Neuronal stem cell (in vitro differentiated cells): ENCODE measurements at regions not wholly inside any gene's neighbourhood (a gene's known extent, or its start where the extent isn't known, plus 50 kb on each side); places are given as distances from the start of the nearest gene placed in this dataset.
"Not testable (repeated sequence)": the region's sequence is repeated elsewhere in the genome, so short reads cannot be mapped to it uniquely, and the experiment has no call there.

Experiments
- DNase-seq: peaks from one replicate; pipeline ENCODE4 v3.0.0-alpha.2; 2013; ENCODE audit warnings: low spot score
- H2AFZ ChIP-seq: one replicate; pipeline ENCODE4 v1.6.1; 2013; ENCODE audit warnings: mild to moderate bottlenecking, low read length, inconsistent platforms
- H2AK5ac ChIP-seq: 2 replicates; pipeline ENCODE4 v1.6.1; 2013; ENCODE audit warnings: low read depth, mild to moderate bottlenecking, inconsistent platforms, low read length, moderate library complexity, mixed read lengths
- H2BK120ac ChIP-seq: 2 replicates; pipeline ENCODE4 v1.6.1; 2013; ENCODE audit warnings: low read depth, mild to moderate bottlenecking, inconsistent platforms, low read length, moderate library complexity, mixed read lengths
- H2BK12ac ChIP-seq: one replicate; pipeline ENCODE4 v1.6.1; 2013; ENCODE audit warnings: low read length, inconsistent platforms
- H2BK15ac ChIP-seq: 2 replicates; pipeline ENCODE4 v1.6.1; 2013; ENCODE audit warnings: mild to moderate bottlenecking, low read length, inconsistent platforms, mixed read lengths
- H2BK5ac ChIP-seq: one replicate; pipeline ENCODE4 v1.6.1; 2013; ENCODE audit warnings: inconsistent platforms, mild to moderate bottlenecking, low read length, moderate library complexity
- H3K14ac ChIP-seq: one replicate; pipeline ENCODE4 v1.6.1; 2013; ENCODE audit warnings: low read length, inconsistent platforms
- H3K18ac ChIP-seq: 2 replicates; pipeline ENCODE4 v1.6.1; 2013; ENCODE audit warnings: low read length, inconsistent platforms
- H3K23ac ChIP-seq: 2 replicates; pipeline ENCODE4 v1.6.1; 2013; ENCODE audit warnings: low read depth, mild to moderate bottlenecking, mixed read lengths, low read length, inconsistent platforms; ENCODE audit not compliant: poor library complexity
- H3K27ac ChIP-seq: replicated peaks from 3 replicates; pipeline ENCODE4 v1.5.1; 2013; ENCODE audit warnings: low read length, inconsistent platforms
- H3K27me3 ChIP-seq, 3 experiments: 2 replicates each; pipeline ENCODE4 v1.6.1; 2013; ENCODE audit warnings: low read length in 3 of 3, mild to moderate bottlenecking in 2 of 3, inconsistent platforms in 1 of 3, low read depth in 1 of 3, mixed read lengths in 1 of 3, moderate library complexity in 1 of 3; ENCODE audit not compliant: control insufficient read depth in 3 of 3, insufficient read depth in 3 of 3
- H3K36me3 ChIP-seq, 2 donors: replicated peaks in 1 of 2; 2 replicates each; pipeline ENCODE4 v1.6.1; 2013; ENCODE audit warnings: low read length in 2 of 2; ENCODE audit not compliant: control insufficient read depth in 2 of 2, insufficient read depth in 2 of 2
- H3K4ac ChIP-seq: 2 replicates; pipeline ENCODE4 v1.6.1; 2013; ENCODE audit warnings: inconsistent platforms, mild to moderate bottlenecking, low read length, moderate library complexity
- H3K4me1 ChIP-seq, 2 donors: 1 replicate in 1 of 2; 2 replicates in 1 of 2; pipeline ENCODE4 v1.6.1; 2013; ENCODE audit warnings: low read length in 2 of 2, low read depth in 1 of 2; ENCODE audit not compliant: control insufficient read depth in 2 of 2, insufficient read depth in 1 of 2
- H3K4me2 ChIP-seq: one replicate; pipeline ENCODE4 v1.6.1; 2013; ENCODE audit warnings: mild to moderate bottlenecking, low read length, inconsistent platforms; ENCODE audit not compliant: insufficient read depth, poor library complexity, severe bottlenecking
- H3K4me3 ChIP-seq, 2 donors: 2 replicates each; pipeline ENCODE4 v1.5.1; 2013; ENCODE audit warnings: low read length in 2 of 2, mild to moderate bottlenecking in 2 of 2, inconsistent platforms in 1 of 2, moderate library complexity in 1 of 2
- H3K79me1 ChIP-seq: one replicate; pipeline ENCODE4 v1.6.1; 2013; ENCODE audit warnings: low read depth, mild to moderate bottlenecking, inconsistent platforms, low read length, moderate library complexity
- H3K9ac ChIP-seq: one replicate; pipeline ENCODE4 v1.6.1; 2013; ENCODE audit warnings: mild to moderate bottlenecking, low read depth, low read length, inconsistent platforms; ENCODE audit not compliant: poor library complexity
- H3K9me3 ChIP-seq, 2 donors: replicated peaks in 1 of 2; 2 replicates each; pipeline versions ENCODE3 to v1.6.1; 2013; ENCODE audit warnings: low read length in 2 of 2, mild to moderate bottlenecking in 2 of 2, inconsistent platforms in 1 of 2, low read depth in 1 of 2, mixed read lengths in 1 of 2, moderate library complexity in 1 of 2; ENCODE audit not compliant: control insufficient read depth in 2 of 2, insufficient read depth in 1 of 2
- H4K8ac ChIP-seq: one replicate; pipeline ENCODE4 v1.6.1; 2013; ENCODE audit warnings: low read depth, mild to moderate bottlenecking, inconsistent platforms, low read length, moderate library complexity
- H4K91ac ChIP-seq: one replicate; pipeline ENCODE4 v1.6.1; 2013; ENCODE audit warnings: low read length, low read depth, mild to moderate bottlenecking, inconsistent platforms; ENCODE audit not compliant: poor library complexity
- WGBS, 2 donors: extraction: QIAGEN DNeasy Blood & Tissue Kit; methylation state at CpG; one replicate each; pipeline ENCODE4 v1.1.7; 2013; ENCODE audit warnings: missing lambda C conversion rate in 2 of 2, mixed read lengths in 1 of 2; ENCODE audit not compliant: insufficient read length in 2 of 2, insufficient replicate concordance in 1 of 2; ENCODE audit errors: extremely low coverage in 2 of 2; 5-methylcytosine and 5-hydroxymethylcytosine counted together

DNA sequence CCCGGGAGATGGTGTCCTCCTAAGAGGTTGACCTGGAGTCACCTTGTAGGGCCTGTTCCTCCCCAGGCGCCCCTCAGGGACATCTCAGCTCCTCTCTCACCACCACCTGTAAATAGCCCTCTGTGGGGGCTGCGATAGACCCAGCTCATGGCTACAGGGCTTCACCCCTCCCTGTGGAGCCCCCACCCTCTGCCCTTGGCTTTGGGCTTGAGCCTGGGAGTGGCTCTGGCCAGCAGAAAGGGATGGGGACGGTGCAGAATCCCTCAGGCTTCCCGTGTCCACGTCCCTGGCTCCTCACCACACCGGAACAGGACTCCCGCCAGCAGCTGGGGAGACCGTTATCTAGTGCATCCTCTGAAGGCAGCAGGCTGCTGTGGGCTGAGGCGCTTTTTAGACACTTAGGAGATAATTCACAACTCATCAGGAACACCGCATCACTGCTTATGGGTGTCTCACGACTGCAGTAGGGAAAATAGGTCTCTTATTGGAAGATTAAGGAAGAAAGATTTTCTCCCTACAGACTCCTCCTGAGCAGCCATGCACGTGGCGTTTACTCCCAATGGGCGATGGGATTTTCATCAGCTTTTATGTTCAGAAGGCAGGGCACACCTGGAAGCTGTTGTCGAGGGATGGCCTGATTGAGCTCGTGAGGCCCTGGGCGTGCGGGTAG is 253.1 kb downstream of the ADGRD1 start:
- H4K91ac ChIP-seq, DNase-seq, H2BK120ac ChIP-seq, H3K14ac ChIP-seq, H2AK5ac ChIP-seq, H3K4me1 ChIP-seq, H2BK5ac ChIP-seq, H3K79me1 ChIP-seq, H3K4ac ChIP-seq, H2BK15ac ChIP-seq, H3K18ac ChIP-seq, H3K27me3 ChIP-seq, H3K36me3 ChIP-seq, H2AFZ ChIP-seq, H3K9ac ChIP-seq, H3K27ac ChIP-seq, H3K4me2 ChIP-seq, H3K23ac ChIP-seq, H4K8ac ChIP-seq, H2BK12ac ChIP-seq, H3K4me3 ChIP-seq, H3K9me3 ChIP-seq: not testable (repeated sequence)
- WGBS, 2 donors = no CpG with 5 or more reads among the region's 19 CpGs

DNA sequence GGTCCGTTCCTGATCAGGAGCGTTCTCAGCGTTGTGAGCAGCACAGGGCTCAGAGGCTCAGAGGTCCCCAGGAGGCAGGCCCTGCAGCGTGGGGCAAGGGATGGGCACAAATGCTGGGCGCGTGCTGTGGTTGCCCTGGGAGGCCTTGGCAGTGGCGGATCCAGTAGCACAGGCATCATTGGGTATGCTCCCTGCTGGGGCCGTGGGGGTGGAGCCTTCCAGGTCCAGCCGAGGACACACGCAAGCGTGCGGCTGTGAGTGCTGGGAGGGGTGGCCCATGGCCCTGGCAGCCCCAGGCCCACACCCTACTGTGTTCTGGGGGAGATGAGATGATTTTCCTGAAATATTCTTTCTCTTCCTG is 253.6 kb downstream of the ADGRD1 start:
- not testable (repeated sequence) for H2BK15ac ChIP-seq

DNA sequence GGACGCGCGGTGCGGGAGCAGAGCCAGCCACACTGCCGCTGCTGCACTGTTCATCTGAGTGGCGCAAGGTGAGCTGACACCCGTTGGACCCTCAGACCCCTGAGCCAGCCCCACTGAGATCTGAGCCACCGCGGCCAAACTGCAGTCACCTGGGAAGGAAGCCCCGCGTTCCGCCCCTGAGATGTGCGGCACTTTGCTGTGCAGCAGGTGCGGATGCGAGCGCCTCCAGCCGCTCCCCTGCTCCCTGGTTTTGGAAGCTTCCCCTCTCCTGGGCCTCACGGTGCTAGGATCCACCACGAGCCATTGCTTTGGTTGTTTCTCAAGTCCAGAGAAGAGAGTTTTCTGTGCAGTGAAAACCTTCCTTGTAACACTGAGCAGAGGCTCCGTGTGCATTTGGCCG is 254.1 kb downstream of the ADGRD1 start:
- not testable (repeated sequence) for H3K27me3 ChIP-seq, H3K18ac ChIP-seq, H3K9me3 ChIP-seq, H2BK5ac ChIP-seq, H3K14ac ChIP-seq, H4K8ac ChIP-seq, H2BK120ac ChIP-seq, H3K4ac ChIP-seq, H3K4me2 ChIP-seq, H3K23ac ChIP-seq, H3K4me1 ChIP-seq, H3K36me3 ChIP-seq, H3K4me3 ChIP-seq, H2BK12ac ChIP-seq, H3K79me1 ChIP-seq, H3K27ac ChIP-seq, DNase-seq, H2BK15ac ChIP-seq, H2AK5ac ChIP-seq, H2AFZ ChIP-seq, H4K91ac ChIP-seq, H3K9ac ChIP-seq
- WGBS, 2 donors = no CpG with 5 or more reads among the region's 21 CpGs

More for the DNA sequence above, 253.6 kb downstream of the ADGRD1 start:
- not testable (repeated sequence) for H3K18ac ChIP-seq, H3K4me1 ChIP-seq, H3K9ac ChIP-seq, H3K23ac ChIP-seq, H3K27me3 ChIP-seq, DNase-seq, H2AFZ ChIP-seq, H3K4ac ChIP-seq, H2BK120ac ChIP-seq, H3K27ac ChIP-seq, H3K4me3 ChIP-seq, H3K14ac ChIP-seq, H2AK5ac ChIP-seq, H2BK12ac ChIP-seq, H4K8ac ChIP-seq, H3K79me1 ChIP-seq, H3K9me3 ChIP-seq, H3K4me2 ChIP-seq, H4K91ac ChIP-seq, H2BK5ac ChIP-seq, H3K36me3 ChIP-seq
- WGBS, 2 donors = no CpG with 5 or more reads among the region's 12 CpGs

DNA sequence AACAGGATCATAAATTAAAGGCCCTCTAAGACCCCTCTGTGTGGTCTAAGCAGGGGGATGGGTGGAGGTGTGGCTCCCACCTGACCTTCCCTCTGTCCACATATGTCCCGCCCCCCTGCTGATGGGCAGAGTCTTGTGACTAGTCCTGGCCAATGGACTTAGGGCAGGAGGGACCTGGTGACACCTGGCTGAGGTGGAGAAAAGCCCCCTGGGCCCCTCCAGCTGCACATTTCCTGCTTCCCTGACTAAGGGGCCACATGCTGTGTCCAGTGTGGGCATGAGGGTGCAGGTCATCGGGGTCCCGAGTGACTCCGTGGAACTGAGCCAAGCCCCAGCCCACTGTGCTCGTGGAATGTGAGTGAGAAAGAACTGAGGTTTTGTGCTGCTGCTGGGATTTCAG is 254.7 kb downstream of the ADGRD1 start:
- Histone ChIP-seq H3K9me3 (no peaks in the 10 kb centered on the region), H3K4me1 (no peaks in the 10 kb centered on the region)
- WGBS, 2 donors = no CpG with 5 or more reads among the region's 5 CpGs

More for the DNA sequence above, 254.7 kb downstream of the ADGRD1 start:
- H3K27ac ChIP-seq = no peak overlapping the region
- H3K14ac ChIP-seq = no peak overlapping the region
- no peak overlapping the region for H2BK15ac ChIP-seq
- no peak overlapping the region for H2BK120ac ChIP-seq
- H4K8ac ChIP-seq = no peak overlapping the region
- H4K91ac ChIP-seq = no peak overlapping the region
- H3K4ac ChIP-seq = no peak overlapping the region
- H3K18ac ChIP-seq = peak overlapping the region; percentile 41
- H2BK12ac ChIP-seq = no peak overlapping the region
- no peak overlapping the region for H3K4me3 ChIP-seq
- H2AK5ac ChIP-seq = no peak overlapping the region
- no peak overlapping the region for H3K9ac ChIP-seq
- H2BK5ac ChIP-seq = no peak overlapping the region
- H3K4me2 ChIP-seq = no peak overlapping the region
- no peak for DNase-seq
- no peak overlapping the region for H2AFZ ChIP-seq
- no peak overlapping the region for H3K23ac ChIP-seq
- peaks cover 0 to 7% (median 0%) of the 10 kb centered on the region in 3 experiments for H3K27me3 ChIP-seq
- H3K79me1 ChIP-seq = no peaks in the 10 kb centered on the region
- H3K36me3 ChIP-seq = no peaks in the 10 kb centered on the region
